A673 (cell line): ENCODE measurements at regions not wholly inside any gene's neighbourhood (a gene's known extent, or its start where the extent isn't known, plus 50 kb on each side); places are given as distances from the start of the nearest gene placed in this dataset.

Source experiments
- CTCF ChIP-seq: fragments of 300-800, 200-600 bp; sonication (generic); conservative IDR thresholded peaks from 2 replicates; pipeline ENCODE4 v1.5.1; 2017; ENCODE audit warnings: low read depth, mild to moderate bottlenecking, antibody characterized with exemption, low read length, moderate library complexity, mixed read lengths
- EZH2 ChIP-seq: fragments of 200-600 bp; sonication (generic); IDR thresholded peaks from 2 replicates; pipeline ENCODE4 v1.6.1; 2017; ENCODE audit warnings: borderline replicate concordance, low read depth, mild to moderate bottlenecking, mixed read lengths, antibody characterized with exemption, low read length; ENCODE audit not compliant: poor library complexity, severe bottlenecking

- TF ChIP-seq CTCF (no peak), EZH2 (no peak)
Observed at GRCh38 chr6:14578994-14579393, 461.4 kb downstream of the CD83 start.
